ENCODE measurements at regions not wholly inside any gene's neighbourhood (a gene's known extent, or its start where the extent isn't known, plus 50 kb on each side); places are given as distances from the start of the nearest gene placed in this dataset.
"Not testable (repeated sequence)": the region's sequence is repeated elsewhere in the genome, so short reads cannot be mapped to it uniquely, and the experiment has no call there.

- DNase-seq; H3K9me3 ChIP-seq (ENCODE audit: control insufficient read depth in 2 of 3, low read length in 3 of 3); H3K4me3 Mint-ChIP-seq; H3K27me3 ChIP-seq (ENCODE audit: control insufficient read depth in 2 of 2, insufficient read depth in 2 of 2, low read length in 2 of 2); POLR2A ChIA-PET; H3K36me3 Mint-ChIP-seq; H3K4me3 ChIP-seq (ENCODE audit: low read length); H3K4me1 ChIP-seq (ENCODE audit: control insufficient read depth in 2 of 2, insufficient read depth in 2 of 2, low read length in 2 of 2); intact Hi-C loops (cut with micrococcal nuclease); H3K27ac Mint-ChIP-seq; ATAC-seq; H3K9me3 Mint-ChIP-seq; H3K36me3 ChIP-seq (ENCODE audit: control insufficient read depth in 2 of 3, insufficient read depth in 3 of 3, low read length in 3 of 3); H3K27ac ChIP-seq (ENCODE audit: low read depth, low read length); H3K4me1 Mint-ChIP-seq; CTCF ChIA-PET: not testable (repeated sequence)
- peaks cover 4 to 21% (median 10%) of the 10 kb centered on the region in 5 donors for H3K27me3 Mint-ChIP-seq
These were observed 77.0 kb upstream of the MANSC4 start for GRCh38 chr12:27857006-27857405.

- no peak for ATAC-seq
- Mint-ChIP-seq H3K27ac (no peak overlapping the region), H3K4me3 (no peak overlapping the region), H3K9me3 (peaks cover 3 to 18% (median 10%) of the 10 kb centered on the region in 11 donors), H3K36me3 (peaks cover 0 to 4% (median 0%) of the 10 kb centered on the region in 5 donors), H3K4me1 (no peaks in the 10 kb centered on the region), H3K27me3 (peaks cover 3 to 16% (median 9%) of the 10 kb centered on the region in 5 donors)
- no peak overlapping the region for H3K27ac ChIP-seq (ENCODE audit: low read depth, low read length)
- H3K36me3 ChIP-seq (ENCODE audit: control insufficient read depth in 2 of 3, insufficient read depth in 3 of 3, low read length in 3 of 3) = no peaks in the 10 kb centered on the region
- H3K27me3 ChIP-seq (ENCODE audit: control insufficient read depth in 2 of 2, insufficient read depth in 2 of 2, low read length in 2 of 2) = no peaks in the 10 kb centered on the region
- intact Hi-C loops (cut with micrococcal nuclease) = no loop called here
- DNase-seq = no peak
- no peaks in the 10 kb centered on the region for H3K4me1 ChIP-seq (ENCODE audit: control insufficient read depth in 2 of 2, insufficient read depth in 2 of 2, low read length in 2 of 2)
- CTCF ChIA-PET = no interaction called here
- H3K4me3 ChIP-seq (ENCODE audit: low read length) = no peak overlapping the region
- H3K9me3 ChIP-seq (ENCODE audit: control insufficient read depth in 2 of 3, low read length in 3 of 3) = no peaks in the 10 kb centered on the region
- POLR2A ChIA-PET = no interaction called here
These were observed 72.7 kb upstream of the MANSC4 start for GRCh38 chr12:27852742-27853141.
